ENCODE measurements at regions not wholly inside any gene's neighbourhood (a gene's known extent, or its start where the extent isn't known, plus 50 kb on each side); places are given as distances from the start of the nearest gene placed in this dataset.

DNA sequence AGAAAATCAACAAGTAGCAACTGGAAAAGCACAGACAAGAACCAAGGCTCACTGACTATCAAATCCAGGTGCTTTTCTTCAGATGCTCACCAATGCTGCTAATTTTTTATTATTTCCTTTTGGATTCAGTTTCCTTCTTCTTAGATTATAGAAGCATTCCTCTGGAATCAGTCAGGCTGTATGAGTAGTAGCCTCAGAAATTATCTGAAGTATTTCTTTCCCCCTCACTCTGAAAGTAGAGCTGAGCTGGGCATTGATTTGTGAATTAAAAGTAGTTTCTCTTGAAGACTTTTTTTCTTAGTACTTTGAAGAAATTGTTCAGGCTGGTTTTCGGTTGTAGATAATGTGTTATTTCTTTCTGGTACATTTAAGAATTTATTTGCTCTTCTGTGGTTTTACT lies 273.7 kb downstream of the NOL4 start:
- DNase-seq, result no peak

DNA sequence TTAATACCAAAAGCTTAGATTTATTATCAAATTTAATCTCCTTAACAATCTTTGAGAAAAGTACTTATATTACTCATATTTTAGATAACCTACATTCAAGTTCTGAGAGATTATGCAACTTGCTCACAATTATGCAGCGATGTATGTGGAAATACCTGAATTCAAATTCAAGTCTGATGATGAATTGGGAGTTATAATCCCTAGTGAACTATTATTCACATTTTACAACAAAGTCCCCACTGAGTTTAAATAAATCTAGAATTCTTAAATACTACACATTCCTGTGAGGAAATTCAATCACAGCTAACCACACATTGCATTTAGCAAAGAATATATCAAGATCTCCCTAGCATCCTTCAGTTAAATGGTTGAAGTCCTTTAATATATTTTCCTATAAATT lies 278.4 kb downstream of the NOL4 start:
- no peak for DNase-seq

DNA sequence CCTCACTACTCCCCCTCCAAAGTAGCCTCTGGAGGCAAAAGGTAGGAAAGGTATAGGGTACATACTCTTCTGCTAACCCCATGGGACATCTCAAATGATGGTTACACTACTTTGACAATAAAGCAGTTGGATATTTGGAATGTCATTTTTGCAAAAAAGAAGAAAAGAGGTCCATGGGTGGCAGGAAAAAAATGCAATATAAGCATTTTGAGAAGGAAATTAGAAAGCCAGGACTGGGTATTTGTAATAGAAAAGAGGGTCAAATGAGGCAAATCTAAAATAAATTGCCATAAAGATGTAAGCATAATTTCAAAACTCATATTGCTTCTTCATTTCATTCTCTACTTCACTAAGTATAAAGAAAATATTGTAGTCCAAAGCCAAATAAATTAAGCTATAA lies 280.2 kb downstream of the NOL4 start:
- DNase-seq, result no peak

DNA sequence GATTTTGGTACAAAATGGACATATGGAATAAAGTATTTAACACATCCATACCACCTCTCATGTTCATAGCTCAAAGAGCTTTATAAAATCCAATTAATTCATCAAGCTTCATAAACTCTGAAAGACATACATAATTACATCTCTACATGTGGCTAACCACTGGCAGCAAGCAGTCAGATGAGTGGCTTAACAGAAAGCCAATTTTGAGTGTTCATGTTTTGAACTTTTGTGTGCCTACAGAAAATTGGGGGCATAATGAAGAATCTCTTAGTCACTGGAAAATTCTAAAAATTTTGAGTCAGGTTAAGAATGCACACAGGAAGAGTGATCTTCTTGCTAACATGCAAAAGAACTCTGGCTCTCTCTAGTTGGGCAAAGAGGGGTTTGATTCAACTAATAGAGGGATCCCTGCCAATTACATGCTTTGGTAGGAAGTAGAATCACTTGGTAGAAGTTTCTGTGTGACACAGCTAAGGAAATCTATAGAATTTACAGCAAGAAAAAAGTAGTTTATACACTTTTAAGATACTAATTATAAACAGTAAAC lies 287.4 kb downstream of the NOL4 start:
- DNase-seq, result no peak

DNA sequence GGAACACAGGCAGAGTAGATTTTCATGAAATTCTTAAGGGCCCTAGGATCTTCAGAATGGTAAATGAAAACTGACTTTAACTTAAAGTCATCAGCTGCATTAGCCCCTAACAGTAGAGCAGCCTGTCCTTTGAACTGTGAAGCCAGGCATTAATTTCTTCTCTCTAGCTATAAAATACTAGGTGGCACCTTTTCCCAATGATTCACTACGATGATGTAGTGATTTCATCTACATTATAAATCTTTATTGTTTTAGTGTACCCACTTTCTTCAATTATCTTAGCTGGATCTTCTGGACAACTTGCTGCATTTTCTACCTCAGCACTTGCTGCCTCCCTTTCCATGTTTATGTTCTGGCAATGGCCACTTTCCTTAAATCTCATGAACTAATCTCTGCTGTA lies 290.5 kb downstream of the NOL4 start:
- no peak for DNase-seq

DNA sequence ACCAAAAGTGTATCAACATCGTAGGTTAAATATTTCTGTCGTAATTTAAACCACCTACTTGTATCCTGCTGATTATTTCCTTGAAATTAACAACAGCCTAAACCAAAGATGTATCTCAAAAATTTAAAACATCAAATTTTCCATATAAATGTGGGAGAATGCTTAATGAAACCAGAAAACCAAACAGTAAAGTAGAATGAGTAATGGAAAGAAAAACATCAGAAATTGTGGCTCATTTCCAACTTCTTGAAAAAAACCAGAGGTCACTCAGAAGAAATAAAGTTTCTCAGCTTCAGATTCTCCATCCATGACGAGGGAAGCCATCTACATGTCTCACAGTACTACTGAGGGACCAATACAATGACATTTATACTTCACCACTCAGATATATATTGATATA lies 296.5 kb downstream of the NOL4 start:
- no peak for DNase-seq

DNA sequence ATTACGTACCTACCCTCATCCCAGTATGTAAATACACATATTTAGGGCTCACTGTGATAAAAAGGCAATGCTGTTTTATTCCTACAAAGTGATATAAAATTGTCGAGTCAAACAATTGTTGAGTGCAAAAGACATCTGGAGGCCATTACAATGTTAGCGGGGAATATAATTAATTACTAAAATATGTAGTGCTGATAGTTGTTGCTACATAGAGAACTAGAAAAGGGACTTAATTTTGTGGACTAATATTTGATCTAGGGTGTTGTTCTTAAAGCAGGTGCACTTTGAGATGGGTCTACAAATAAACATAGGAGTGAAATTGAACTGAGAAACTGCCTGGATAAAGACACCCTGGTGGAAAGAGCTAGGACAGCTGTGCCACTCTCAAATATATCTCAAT lies 300.1 kb downstream of the NOL4 start:
- no peak for DNase-seq

DNA sequence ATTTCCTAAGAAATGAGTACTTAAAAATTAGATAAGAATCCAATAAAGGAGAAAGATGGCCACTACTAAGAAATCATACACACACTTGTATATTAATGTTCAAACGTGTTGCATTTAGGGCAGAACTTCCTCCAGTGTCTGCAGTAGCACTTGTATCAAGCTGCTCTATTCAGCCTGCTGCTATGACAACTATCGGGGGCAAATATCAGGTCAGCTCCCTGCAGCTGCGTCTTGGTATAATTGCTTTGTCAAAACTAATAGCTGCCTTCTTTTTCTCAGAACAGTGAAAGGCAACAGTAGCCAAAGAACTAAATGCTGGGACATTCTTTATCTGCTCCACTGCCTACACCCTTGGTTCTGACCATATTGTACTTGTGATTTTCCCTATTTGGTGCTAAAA lies 300.7 kb downstream of the NOL4 start:
- DNase-seq, result peak; percentile 86

DNA sequence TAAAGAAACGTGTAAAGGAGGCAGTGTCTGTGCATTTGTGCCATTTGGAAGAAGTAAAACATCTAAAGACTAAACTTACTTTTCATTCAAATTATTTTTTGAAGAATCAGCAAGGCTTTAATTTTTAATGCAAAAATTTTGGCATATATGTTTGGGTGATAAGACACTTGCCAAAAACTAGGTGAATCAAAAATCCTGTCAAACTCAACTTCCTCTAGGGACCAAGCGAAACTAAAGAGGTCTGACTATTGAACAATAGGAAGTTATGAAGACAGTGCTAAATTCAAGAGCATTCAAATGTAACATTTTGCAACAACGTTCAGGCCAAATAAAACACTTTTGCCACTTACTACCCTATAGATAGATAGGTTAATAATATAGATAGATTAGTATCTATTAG lies 306.1 kb downstream of the NOL4 start:
- DNase-seq, result no peak

DNA sequence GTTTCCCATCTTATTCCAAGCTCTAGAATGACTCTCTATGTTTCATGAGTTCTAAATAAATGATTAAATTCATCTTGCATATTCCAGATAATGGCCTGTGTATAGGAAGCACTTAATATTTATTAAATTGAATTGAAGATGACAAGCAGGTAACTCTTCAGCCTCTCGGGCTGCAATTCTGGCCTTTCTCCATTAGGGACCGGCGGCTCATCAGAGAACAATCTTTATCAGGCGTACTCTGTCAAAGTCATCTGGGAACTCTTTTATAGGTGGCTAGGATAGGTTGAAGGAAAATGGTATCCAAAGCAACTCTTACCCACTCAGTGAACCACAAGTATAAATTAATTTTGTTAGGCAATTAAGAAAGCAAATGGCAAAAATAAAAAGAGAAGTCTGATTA lies 308.5 kb downstream of the NOL4 start:
- no peak for DNase-seq

DNA sequence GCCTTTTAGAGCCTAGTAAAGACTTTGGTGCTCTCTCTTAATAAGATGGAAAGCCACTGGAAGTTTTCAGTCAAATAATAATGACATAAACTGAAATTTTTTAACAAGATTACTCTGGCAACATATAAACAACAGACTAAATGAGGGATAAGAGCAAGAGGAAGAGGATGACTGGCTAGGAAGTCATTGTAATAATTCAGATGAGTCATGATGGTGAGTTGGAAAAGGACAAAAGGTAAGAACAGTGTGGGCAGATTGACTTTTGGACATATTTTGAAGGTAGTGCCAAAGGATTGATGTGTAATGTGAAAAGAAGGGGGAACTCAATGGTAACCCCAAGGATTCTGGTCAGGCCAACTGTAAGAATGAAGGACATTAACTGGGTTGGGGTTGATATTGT lies 310.3 kb downstream of the NOL4 start:
- no peak for DNase-seq

DNA sequence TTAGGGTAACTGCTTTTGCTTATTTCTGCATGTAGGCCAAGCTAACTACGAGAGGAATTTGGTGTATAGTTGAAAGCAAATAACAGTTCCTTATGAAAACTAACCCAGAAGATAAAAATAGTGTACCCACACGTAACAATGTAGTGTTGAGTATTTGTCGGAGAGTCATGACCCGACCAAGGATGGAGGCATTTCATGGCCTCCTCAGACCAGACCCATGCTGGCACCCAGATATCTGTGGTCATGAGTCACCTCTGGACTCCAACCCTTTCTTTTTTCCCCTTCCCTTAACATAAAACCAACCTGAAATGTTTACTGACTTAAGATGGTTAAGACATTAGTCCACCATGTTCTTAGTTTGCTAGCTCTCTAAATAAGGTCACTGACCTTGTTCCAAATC lies 318.7 kb downstream of the NOL4 start:
- DNase-seq, result no peak

DNA sequence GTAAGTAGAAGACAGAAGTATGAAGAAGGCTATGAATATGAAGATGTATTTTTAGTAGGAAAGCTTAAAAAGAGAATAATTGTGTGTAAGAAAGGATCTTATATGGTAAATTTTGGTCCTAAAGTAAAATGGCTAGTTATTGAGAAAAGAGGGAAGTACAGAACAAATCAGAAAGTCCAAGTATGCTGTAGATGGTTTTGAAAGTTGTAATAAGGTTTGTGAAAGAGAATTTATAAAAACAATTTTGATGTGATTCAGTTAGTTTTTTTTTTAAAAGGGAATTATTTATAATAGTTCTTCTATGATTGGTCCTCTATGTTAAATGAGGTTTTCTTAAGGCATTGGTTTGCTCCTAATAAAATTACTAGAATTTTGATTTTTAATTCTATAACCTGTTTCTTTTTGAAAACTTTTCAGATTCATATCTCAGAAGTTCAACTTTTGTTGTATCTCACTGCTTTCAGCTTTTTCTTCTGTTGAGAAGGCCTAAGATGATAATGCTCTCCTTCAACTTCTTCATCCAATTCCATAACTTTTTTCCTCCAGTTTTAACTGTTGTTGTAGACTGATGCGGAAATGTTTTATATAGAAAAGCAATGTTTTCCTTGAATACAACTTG lies 322.7 kb downstream of the NOL4 start:
- no peak for DNase-seq

DNA sequence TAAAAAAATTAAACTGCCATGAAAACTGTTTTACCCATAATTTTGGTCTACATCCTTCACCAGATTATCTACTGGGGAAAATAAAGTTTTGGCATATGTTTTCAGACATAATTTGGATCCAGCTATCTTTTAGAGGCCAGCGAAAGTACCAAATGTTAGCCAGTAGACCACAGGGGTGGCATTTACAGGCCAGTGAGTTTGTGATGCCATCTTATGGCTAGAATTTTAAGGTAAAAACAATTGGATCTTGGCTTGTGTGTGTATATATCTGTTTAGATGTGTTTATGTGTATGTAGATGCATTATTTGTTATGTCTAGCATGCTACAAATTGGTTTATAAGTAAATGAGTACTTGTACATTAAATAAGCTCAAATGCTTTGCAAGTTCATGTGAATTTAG lies 322.6 kb downstream of the ASXL3 start:
- DNase-seq, result no peak

DNA sequence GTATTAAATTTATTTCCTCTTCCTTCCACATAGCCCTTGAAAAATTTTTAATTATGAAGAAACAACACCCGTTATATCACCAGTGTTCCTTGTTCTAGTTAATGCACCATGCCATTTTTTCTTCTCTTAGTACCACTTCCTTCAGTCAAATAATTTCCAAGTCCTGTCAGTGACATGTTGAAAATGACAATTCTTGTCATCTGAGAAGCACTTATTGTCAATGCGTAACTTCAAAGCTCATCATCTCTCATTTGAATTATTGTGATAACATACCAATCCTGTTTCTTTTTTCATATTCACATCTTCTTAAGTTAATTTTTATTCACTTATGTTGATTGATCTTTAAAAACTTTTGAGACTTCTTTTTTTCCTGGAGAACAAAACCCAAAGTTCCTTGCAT lies 320.4 kb downstream of the ASXL3 start:
- no peak for DNase-seq

DNA sequence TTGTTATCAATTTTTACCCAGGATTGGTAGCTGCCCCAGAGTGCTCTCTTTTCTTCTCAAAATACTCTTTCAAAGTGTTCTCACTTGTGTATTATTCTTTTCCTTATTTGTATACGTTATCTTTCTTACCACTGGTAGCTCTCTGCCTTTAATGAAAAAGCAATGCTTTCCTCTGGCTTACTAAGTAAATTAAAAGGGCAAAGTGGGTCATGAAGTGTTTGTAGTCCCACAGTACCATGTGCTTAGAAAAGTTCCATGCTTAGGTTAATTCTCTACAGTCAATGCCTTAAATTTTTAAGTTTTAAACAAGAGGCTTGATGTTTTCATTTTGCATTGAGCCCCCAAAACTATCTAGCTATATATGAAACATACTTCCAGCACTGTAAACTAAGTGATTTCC lies 300.2 kb downstream of the ASXL3 start:
- no peak for DNase-seq

DNA sequence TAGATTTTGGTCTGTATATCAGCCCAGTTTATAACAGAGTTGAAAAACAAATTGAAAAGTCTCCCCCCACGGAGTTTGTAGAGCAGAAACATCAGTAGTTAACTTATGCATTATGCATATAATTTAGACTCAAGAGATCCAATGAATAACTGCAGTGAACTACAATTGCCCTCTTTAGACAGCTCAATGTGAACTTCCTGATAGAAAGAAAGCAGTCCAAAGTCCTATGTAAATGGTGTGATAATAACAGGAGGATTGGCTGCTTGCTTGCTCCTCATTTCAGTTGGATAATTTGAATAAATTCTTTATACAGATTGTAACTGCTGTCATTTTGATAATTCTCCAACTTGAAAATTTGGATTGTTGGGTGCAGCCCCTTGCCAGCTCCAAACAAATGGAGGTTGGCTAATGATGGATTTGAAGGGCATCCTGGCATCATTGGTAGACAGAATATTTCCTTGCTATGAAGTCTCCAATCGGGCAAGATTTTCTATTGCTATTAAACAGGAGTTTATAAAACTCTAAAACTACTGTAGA lies 297.1 kb downstream of the ASXL3 start:
- no peak for DNase-seq

DNA sequence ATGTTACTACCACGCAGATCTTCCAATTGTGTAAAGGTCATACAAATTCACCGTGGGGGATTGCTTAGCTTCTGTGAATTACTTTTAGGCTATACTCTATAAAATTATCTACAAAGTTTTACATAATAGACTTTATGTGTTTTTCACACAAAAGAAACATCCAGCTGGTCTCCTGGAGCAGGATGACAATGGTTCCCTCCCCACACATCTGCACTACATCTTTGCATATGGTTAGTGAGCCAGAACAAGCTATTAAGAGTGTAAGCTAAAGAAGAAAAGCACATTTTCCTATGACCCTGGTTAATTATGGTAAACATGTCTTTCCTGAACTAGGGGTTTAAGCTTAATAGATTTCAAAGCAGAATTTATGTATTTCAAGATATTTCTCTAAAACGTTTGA lies 295.1 kb downstream of the ASXL3 start:
- no peak for DNase-seq

DNA sequence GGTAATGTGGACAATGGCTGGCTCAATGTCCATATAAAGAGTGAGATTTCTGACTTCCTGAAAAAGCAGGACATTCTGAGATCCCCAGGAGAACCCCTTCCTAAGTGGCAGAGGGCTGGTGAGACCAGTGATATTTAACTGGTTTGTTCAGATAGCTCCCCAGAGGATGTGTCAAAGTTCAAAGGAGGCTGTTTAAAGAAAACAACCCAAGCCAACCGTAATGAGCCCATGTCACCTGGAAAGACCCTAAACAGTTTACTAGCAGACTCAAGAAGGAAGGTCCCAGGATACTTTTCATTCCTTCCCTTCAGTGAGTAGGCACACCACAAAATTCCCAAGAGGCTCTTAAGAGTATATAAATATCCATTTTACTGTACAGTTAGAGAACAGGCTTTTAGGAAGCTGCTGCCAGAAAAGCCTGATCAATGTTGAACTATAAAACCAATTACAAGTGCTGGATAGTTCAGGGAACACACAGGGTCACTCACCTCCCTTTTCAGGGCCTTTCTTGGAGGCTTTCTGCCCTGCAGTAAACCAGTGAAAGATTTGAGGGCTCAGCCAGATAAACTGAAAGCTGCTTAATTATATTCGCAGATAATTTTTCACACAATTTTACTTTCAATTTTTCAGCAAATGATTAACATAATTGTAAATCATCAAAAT lies 293.5 kb downstream of the ASXL3 start:
- DNase-seq, result no peak

DNA sequence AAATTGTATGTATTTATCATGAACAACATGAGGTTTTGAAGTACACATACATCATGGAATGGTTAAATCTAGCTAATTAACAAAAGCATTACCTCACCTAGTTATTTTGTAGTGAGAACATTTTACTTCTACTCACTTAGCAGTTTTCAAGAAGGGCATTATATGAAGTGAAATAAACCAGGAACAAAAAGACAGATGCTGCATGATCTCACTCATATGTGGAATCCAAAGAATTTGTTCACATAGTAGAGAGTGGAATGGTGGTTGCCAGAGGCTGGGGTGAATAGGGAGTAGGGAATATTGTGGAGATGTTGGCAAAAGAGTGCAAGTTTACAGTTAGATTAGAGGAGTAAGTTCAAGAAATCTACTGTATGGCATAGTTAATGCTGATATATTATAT lies 292.0 kb downstream of the ASXL3 start:
- no peak for DNase-seq

DNA sequence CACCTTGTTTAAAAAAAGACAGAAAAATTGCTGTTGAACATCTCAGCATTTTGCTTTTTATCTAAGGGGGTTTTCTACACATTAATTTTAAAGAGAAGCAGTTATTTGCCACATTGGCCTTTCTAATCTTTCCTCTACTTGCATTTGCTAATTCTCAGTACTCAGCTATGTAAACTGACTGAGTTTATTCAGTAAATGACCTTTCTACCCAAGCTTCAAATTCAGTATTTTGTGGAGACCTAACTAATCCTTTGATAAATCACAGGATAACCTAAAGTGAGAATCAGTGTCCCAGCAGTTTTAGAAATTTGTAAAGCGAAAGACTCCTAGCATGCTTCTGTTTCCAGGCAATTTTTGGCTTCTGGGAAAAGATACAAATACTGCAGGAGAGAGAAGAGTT lies 288.4 kb downstream of the ASXL3 start:
- DNase-seq, result no peak

DNA sequence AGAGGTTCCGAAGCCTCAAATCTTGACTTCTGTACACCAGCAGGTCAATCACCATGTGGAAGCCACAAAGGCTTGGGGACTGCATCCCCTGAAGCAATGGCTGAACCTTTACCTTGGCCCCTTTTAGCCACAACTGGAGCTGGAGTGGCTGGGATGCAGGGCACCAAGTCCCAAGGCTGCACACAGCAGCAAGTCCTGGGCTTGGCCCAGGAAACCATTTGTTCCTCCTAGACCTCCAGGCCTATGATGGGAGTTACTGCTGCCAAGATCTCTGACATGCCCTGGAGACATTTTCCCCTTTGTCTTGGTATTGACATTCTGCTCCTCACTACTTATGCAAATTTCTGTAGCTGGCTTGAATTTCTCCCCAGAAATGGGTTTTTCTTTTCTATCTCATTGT lies 285.9 kb downstream of the ASXL3 start:
- DNase-seq, result no peak

DNA sequence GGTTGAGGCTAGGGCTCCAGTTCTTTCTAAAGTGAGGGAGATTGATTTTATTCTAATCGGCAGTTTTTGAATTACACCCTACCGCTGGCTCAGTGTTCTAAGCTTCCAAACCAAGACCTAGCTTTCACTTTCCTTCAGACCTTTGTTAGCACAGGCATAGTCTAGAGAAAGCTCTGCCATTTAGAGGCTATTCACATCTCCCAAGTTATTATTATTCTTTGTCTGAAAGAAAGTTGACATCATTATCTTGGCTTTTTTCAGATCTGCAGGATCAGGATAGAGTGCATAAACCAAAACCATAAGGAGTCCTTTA lies 276.8 kb downstream of the ASXL3 start:
- no peak for DNase-seq

DNA sequence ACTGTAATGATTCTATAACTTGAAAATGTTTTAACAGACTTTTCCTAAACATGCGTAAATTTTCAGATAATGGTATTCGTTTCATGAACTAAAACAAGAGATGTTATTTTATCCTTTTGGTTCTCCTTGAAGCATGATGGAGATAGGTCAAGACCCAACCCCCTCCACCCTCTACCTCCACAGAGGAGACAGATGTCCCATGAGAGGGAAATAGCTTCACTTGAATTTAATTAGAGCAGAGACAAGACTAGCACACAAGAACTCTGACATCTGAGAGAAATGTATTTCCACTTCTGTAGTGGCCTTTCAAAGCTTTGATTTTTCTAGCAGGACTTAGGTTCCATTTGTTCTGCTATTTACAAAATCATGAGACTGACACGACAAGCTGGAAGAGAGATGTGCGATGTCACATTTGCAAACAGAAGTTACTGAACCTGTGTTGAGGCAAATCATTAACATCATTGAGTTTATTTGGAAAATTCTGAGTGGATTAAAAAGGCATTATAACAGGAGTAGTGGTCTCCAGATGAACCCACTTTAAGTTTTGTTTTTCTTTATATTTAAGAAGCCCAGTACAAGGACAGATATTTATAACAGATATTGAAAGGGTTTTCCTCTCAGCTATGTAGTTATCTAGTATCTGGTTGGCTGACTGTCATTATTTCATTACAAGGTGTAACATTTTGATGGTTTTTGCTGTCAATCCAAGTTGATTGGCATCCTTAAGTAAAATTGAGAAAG lies 276.2 kb downstream of the ASXL3 start:
- no peak for DNase-seq
